ENCODE measurements at regions not wholly inside any gene's neighbourhood (a gene's known extent, or its start where the extent isn't known, plus 50 kb on each side); places are given as distances from the start of the nearest gene placed in this dataset.
A peak's percentile ranks its signal among the peaks of the same experiment; 100 is the strongest.
"Not testable (repeated sequence)": the region's sequence is repeated elsewhere in the genome, so short reads cannot be mapped to it uniquely, and the experiment has no call there.

DNA sequence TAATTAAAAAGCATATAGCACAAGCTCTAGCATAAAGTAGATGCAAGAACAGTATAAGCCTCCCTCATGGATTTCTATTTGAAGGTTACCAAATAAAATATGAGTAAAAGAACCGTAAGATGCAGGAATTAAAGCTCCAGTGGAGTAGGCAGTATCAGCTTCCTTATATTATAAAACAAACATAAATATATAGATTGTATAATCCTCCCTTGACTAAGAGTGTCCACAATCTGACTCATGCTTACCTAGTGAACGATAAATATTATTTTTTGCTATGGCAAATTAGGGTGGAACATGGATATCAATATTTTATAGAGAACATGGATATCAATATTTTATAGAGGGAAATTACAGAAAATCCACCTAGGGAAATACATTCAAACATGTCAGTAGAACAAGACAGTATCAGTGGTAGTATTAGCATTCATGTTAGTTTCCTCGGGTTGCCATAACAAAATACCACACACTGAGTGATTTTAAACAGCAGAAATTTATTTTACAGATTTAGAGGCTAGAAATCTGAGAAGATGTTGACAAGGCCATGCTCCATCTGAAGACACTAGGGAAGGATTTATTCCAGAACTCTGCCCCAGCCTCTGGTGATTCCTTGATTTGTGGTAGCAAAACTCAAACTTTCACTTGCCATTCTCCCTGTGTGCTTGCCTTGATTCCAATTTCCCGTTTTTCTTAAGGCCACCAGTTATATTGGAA, 1521.3 kb downstream of the SI start:
- no peak for DNase-seq (ENCODE audit: low spot score)

DNA sequence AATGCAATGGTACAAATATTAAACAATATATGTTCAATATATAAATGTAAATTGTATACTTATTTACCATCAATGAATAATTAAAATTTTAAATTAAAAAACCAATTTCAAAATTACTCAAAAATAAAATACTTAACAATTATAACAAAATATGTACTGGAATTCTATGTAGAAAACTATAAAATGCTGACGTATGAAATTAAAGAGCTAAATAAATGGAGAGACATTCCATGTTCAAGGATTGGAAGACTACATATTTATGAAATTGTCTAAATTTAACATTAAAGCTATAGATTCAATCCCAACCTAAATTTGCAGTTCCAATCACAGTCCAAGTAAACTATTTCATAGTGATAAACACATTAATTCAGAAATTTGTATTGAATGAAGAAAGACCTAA, 1522.4 kb downstream of the SI start:
- DNase-seq (ENCODE audit: low spot score), result no peak

DNA sequence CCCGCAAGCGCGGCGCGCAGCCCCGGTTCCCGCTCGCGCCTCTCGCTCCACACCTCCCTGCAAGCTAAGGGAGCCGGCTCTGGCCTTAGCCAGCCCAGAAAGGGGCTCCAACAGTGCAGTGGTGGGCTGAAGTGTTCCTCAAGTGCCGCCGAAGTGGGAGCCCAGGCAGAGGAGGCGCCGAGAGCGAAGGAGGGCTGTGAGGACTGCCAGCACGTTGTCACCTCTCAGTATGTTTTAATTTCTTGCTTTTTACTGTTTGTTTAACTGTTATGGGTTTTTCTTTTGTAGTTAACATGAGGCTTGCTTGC, 1525.7 kb downstream of the SI start:
- no peak for DNase-seq (ENCODE audit: low spot score)

DNA sequence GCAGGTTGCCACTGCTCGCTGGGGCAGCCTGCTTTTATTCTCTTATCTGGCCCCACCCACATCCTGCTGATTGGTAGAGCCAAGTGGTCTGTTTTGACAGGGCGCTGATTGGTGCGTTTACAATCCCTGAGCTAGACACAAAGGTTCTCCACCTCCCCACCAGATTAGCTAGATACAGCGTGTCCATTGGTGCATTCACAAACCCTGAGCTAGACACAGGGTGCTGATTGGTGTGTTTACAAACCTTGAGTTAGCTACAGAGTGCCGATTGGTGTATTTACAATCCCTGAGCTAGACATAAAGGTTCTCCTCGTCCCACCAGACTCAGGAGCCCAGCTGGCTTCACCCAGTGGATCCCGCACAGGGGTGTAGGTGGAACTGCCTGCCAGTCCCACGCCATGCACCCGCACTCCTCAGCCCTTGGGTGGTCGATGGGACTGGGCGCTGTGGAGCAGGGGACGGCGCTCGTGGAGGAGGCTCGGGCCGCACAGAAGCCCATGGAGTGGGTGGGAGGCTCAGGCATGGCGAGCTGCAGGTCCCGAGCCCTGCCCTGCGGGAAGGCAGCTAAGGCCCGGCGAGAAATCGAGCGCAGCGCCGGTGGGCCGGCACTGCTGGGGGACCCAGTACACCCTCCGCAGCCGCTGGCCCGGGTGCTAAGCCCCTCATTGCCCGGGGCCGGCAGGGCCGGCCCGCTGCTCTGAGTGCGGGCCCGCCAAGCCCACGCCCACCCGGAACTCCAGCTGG, 1526.2 kb downstream of the SI start:
- DNase-seq (ENCODE audit: low spot score), result not testable (repeated sequence)

DNA sequence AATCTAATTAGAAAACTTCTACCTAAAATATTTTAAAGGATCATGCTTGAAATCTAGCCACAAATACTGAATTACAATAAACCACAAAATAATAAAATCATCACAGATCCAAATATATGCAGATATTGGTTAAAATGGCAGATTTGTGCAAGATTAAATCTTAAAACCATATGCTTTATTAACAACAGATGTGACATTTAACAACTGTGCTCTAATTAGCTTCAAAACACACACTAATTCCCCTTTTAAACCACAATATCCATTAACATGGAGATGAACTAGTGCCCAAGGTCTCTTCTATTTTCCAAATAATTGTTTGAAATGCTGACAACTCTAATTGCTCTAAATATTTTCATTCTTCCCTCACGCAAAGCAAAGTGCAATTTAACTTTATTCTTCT, 1530.3 kb downstream of the SI start:
- no peak for DNase-seq (ENCODE audit: low spot score)

DNA sequence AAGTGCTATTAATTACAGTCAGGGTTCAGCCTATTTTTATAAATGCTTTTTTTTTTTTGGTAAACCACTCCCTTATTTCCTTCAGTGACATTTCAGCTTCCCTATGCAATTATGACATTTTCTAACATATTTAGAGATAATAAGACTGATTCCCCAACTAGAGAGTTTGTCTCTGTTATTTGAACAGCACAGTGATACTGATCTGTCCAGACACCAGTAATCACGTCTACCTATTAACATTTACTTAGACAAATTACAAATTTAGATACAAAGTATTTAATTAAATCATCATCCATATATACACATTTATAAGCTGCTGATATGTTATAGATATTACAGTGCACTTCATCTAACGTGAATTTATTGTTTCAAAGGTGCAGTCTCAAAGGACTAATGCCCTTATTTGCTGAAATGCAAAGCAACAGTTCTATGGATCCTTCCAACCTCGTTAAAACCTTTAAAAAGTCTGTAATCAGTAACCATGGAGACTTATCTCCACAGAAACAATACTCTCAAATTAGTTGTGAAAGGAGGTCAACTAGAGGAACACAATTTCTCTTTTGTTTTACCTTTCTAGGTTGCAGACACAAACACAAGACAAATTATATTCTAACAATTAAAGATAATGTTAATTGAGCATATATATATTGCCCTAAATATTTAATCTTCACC, 1531.1 kb downstream of the SI start:
- no peak for DNase-seq (ENCODE audit: low spot score)

DNA sequence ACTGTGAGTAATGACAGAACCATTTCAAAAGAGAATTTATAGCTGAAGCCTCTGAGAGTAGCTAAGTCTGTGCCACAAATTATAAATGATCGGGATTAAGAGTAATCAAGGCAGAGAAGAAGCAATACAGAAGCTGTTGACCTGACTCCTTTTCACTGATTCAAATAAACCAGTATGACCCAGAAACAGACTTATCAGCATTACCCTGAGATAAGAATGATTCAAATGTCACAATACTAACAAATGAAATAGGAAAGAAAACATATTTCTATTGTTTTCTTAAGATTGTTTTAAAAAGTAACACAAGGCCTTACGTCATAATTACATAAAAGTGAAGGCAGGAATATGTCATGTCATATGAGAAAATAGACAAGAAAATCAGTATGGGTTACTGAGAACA, 1534.6 kb downstream of the SI start:
- peak; percentile 46 for DNase-seq (ENCODE audit: low spot score)

DNA sequence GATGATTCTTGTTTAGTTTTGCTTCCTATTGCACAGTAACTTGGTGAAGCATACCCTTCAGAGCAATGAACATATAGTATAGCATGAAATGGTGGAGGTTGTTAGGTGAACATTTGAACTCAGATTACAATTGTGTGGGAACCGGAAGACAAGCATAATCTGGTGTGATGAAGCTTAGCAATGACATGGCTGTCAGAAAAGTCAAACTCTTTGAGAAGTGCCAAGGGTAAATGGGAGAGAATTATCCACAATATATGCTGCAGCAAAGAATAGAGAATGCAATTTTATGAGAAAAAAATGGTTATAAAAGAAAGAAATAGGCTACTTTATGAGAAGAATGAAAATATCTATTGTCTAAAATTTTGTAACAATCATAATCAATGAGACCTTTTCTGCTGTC, 1536.7 kb downstream of the SI start:
- no peak for DNase-seq (ENCODE audit: low spot score)

DNA sequence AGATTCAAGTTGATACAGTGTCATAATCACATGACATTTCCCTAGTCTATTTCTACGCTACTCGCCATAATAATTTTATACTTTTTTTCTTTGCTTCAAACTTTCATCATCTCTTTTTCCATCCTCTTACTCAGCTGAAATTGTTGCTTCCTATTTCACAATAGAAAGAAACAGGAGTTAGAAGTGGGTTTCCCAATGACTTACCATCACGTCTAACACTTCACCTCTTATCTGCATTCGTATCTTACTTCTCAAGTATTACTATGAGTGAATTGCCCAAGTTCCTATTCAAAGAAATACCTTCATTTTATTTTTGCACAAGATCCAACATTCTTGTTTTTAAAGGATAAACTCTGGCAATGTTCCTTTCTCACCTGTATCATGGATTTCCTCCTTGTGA, 1539.9 kb downstream of the SI start:
- DNase-seq (ENCODE audit: low spot score), result no peak

DNA sequence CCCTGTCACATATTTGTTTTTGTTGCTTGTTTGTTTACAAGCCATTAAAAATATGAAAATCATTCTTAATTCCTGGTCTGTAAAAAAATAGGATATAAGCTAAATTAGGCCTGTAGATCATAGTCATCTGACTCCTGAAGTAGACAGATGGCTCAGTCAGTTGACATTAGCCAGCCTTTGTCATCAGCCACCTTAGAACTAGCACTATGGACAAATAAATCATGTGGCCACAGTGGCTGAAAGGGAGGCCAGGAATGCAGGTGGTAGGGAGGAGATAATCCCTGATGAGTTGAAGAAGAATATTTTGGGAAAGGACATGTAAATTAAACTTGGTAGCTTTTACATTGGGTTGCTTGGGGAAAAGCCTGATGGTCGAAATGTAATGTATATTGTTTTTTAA, 1544.9 kb downstream of the SI start:
- DNase-seq (ENCODE audit: low spot score), result no peak

DNA sequence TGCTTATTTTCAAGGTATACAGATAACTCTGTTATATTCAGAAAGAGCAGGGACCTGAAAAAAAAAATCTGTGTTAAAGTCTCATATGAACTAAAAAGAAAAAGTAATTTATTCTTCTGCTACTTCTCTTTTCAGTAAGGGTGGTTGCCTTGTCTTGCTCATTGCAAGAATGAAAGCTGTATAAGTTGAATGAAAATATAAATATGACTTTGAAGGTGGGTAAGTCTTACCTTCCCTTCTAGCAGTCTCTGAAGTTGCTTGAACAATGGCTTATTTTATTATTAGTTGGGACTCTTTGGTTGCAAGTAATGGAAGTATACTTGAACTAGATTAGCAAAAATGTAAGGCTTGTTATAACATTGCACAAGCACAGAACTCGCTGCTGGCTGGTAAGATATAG, 1554.9 kb downstream of the SI start:
- no peak for DNase-seq (ENCODE audit: low spot score)

DNA sequence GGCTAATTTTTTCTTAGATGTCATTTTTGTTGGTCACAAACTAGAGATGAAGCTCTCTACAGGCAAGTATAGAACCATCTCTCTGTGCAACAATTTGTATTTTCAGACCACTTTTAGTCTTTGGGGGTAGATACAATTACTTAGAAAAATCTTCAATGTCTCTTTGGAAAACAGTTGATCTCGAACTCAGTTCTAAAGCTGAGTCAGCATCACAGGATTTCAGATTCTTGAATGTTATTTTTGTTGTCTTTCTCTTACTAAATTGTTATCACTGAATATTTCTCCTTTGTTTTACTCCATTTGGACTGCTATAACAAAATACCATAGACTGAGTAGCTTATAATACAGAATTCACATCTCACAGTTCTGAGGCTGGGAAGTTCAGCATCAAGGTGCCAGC, 1557.0 kb downstream of the SI start:
- DNase-seq (ENCODE audit: low spot score), result no peak

DNA sequence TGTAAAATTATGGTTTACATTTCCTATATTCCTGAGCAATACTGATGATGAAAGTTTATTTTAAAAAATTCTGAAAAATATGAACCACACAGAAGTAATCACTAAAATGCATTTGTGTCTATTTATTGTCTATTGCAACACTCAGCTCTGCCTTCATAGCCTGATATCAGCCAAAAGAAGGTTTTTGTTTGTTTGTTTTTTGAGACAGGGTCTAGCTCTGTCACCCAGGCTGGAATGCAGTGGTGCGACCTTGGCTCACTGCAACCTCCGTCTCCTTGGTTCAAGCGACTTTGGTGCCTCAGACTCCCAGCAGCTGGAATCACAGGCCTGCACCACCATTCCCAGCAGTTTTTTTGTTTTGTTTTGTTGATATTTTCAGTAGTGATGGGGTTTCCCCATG, 1560.2 kb downstream of the SI start:
- DNase-seq (ENCODE audit: low spot score), result no peak

DNA sequence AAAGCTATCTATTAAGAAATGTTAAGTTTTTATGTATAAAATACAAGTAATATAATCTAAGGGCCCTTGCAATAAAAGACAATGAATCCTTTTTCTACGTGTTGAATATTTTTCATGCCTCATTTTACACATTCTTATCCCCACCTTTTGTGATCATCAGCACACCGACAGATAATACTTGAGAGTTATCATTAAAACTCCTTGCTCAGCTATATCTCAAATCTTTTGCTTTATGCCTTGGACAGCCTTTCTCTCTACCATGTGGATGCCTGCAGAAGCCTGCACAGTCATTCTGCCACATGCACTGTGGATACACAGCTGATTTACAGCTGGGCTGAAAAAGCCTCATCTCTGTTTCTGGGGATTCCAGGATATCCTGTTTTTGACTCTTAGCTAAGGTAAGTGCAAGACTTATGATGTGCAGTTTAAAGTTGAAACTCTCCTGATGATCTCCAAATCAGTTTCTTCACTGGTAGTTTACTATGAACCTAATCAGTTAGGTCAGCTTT, 1565.1 kb downstream of the SI start:
- peak; percentile 41 for DNase-seq (ENCODE audit: low spot score)

DNA sequence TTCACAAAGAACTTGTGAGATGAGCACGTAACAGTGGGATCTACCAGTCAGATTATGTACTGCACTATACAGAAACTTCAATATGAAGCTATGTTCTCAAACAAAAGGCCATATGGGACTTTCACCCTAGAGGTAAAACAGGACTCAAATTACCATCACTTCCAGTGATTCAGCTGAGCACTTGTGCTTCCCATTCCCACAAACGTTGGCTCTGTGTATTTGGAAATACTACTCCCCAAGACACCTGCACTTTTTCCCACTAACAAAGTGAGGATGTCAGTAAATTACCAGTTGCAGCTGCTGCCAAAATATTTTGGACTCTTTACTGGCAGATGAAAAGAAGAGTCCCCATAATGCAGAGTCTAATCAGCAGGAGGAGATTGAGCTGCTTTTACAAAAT, 1570.1 kb downstream of the SI start:
- no peak for DNase-seq (ENCODE audit: low spot score)

DNA sequence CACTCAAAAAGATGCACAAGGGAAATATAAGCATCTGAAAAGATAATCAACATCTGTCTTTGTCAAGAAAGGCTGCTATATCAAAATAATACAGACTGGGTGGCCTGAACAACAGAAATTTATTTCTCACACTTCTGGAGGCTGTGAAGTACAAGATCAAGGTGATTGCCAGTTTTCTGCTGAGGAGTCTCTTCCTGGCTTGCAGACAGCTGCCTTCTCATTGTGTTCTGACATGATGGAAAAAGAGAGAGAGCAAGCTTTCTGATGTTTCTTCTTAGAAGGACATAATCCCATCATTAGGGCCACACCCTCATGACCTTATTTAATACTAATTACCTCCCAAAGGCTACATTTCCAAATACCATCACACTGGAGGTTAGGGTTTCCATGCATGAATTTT, 1573.3 kb downstream of the SI start:
- DNase-seq (ENCODE audit: low spot score), result no peak

DNA sequence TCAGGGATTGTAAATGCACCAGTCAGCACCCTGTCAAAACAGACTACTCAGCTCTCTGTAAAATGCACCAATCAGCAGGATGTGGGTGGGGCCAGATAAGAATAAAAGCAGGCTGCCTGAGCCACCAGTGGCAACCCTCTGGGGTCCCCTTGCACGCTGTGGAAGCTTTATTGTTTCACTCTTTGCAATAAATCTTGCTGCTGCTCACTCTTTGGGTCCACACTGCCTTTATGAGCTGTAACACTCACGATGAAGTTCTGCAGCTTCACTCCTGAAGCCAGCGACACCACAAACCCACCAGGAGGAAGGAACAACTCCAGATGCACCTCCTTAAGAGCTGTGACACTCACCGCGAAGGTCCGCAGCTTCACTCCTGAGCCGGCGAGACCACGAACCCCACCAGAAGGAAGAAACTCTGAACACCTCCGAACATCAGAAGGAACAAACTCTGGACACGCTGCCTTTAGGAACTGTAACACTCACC, 1578.5 kb downstream of the SI start:
- DNase-seq (ENCODE audit: low spot score), result not testable (repeated sequence)

DNA sequence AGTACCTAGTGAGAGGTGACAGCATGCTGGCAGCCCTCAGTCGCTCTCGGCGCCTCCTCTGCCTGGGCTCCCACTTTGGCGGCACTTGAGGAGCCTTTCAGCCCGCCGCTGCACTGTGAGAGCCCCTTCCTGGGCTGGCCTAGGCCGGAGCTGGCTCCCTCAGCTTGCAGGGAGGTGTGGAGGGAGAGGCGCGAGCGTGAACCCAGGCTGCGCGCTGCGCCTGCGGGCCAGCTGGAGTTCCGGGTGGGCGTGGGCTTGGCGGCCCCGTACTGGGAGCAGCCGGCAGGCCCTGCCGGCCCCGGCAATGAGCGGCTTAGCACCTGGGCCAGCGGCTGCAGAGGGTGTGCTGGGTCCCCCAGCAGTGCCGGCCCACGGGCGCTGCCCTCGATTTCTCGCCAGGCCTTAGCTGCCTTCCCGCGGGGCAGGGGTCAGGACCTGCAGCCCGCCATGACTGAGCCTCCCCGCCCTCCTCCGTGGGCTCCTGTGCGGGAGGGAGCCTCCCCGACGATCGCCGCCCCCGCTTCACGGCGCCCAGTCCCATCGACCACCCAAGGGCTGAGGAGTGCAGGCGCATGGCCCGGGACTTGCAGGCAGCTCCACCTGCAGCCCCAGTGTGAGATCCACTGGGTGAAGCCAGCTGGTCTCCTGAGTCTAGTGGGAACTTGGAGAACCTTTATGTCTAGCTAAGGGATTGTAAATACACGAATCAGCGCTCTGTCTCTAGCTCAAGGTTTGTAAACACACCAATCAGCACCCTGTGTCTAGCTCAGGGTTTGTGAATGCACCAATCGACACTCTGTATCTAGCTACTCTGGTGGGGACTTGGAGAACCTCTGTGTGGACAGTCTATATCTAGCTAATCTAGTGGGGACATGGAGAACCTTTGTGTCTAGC, 1579.2 kb downstream of the SI start:
- not testable (repeated sequence) for DNase-seq (ENCODE audit: low spot score)

DNA sequence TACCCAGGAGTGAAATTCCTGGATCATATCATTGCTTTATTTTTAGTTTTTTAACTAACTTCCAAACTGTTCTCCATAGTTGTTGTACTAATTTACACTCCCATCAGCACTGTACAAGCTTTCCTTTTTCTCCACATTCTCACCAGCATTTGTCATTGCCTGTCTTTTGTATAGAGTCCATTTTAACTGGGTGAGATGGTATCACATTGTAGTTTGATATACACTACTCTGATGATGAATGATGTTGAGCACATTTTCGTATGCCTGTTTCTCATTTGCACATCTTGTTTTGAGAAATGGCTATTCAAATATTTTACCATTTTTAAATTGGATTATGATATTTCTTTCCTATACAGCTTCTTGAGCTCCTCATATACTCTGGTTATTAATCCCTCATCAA, 1586.6 kb downstream of the SI start:
- DNase-seq (ENCODE audit: low spot score), result no peak

DNA sequence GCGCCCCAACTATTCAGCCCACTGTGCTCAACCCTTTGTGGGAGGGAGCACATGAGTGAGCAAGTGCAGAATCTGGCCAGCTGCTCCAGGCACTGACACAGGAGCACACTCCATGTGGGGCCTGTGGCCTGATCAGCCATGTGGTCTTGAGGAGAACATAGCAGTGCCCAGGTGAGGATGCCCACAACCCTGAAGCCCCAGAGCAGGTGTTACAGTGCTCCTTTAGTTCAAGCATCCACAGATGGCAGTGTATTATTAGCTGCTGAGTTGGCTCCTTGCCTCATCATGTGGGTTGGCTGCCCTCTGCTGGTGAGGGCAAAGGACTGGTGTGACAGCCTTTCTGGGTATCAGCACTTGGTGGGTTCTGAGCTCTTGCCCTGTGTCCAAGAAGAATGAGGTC, 1588.2 kb downstream of the SI start:
- no peak for DNase-seq (ENCODE audit: low spot score)

DNA sequence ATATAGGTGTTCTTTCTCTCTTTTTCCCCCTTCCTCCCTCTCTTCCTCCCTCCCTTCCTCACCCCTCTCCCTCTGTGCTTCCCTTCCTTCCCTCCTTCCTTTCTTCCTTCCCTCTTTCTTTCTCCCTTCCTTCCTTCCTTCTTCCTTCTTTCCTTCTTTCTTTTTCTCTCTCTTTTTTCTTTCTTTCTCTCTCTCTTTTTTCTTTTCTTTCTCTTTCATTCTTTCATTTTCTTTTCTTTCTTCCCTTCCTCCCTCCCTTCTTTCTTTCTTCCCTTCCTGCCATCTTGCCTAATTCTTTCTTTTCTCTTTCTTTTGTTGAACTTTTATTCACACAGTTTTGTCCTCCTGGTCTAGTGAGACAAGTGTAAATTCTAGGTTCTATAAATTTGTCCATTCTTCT, 1595.6 kb downstream of the SI start:
- DNase-seq (ENCODE audit: low spot score), result no peak

DNA sequence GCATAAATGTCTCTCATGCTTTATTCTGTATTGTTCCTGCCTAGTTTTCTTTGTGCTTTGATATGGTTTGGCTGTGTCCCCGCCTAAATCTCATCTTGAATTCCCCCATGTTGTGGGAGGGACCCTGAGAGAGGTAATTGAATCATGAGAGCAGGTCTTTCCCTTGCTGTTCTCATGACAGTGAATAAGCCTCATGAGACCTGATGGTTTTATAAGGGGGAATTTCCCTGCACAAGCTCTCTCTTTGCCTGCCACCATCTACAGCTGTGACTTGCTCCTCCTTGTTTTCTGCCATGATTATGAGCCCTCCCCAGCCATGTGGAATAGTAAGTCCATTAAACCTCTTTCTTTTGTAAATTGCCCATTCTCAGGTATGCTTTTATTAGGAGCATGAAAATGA, 1596.6 kb downstream of the SI start:
- no peak for DNase-seq (ENCODE audit: low spot score)
